ENCODE measurements at regions not wholly inside any gene's neighbourhood (a gene's known extent, or its start where the extent isn't known, plus 50 kb on each side); places are given as distances from the start of the nearest gene placed in this dataset.

DNA sequence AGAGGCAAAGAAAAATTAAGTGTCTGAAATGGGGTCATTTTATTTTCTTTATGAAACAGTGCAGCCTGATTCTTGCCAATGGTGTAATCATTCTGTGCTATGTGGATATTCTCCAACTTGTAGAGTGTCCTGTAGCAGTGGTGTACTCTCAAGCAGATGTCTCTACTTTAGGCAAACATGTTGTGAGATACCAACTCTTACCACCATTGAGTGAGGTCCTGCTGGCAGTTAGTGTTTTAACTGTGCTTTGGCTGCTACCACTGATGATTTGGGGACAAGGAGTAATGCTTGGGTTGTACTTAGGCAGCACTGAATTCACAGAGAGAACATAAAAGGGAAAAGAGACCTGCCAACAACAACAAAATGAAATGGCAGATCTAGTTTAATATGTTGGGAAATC, 122.5 kb downstream of the APIP start:
- Histone ChIP-seq H3K4me3 (ENCODE audit: low read depth, low read length) (no peak overlapping the region), H3K36me3 (replicated peaks) (no peaks in the 10 kb centered on the region), H3K27ac (no peak overlapping the region), H3K27me3 (replicated peaks) (no peaks in the 10 kb centered on the region)
- in situ Hi-C loops (cut with HindIII; ENCODE audit: low pct_ligation_motif_present, low sequenced_read_pairs) = no loop called here
- DNase-seq = no peak
- TF ChIP-seq, protein P1, sequence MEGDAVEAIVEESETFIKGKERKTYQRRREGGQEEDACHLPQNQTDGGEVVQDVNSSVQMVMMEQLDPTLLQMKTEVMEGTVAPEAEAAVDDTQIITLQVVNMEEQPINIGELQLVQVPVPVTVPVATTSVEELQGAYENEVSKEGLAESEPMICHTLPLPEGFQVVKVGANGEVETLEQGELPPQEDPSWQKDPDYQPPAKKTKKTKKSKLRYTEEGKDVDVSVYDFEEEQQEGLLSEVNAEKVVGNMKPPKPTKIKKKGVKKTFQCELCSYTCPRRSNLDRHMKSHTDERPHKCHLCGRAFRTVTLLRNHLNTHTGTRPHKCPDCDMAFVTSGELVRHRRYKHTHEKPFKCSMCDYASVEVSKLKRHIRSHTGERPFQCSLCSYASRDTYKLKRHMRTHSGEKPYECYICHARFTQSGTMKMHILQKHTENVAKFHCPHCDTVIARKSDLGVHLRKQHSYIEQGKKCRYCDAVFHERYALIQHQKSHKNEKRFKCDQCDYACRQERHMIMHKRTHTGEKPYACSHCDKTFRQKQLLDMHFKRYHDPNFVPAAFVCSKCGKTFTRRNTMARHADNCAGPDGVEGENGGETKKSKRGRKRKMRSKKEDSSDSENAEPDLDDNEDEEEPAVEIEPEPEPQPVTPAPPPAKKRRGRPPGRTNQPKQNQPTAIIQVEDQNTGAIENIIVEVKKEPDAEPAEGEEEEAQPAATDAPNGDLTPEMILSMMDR (IDR thresholded peaks at IDR 0.05; ENCODE audit: low read depth, low read length, missing control alignments) = no peak

DNA sequence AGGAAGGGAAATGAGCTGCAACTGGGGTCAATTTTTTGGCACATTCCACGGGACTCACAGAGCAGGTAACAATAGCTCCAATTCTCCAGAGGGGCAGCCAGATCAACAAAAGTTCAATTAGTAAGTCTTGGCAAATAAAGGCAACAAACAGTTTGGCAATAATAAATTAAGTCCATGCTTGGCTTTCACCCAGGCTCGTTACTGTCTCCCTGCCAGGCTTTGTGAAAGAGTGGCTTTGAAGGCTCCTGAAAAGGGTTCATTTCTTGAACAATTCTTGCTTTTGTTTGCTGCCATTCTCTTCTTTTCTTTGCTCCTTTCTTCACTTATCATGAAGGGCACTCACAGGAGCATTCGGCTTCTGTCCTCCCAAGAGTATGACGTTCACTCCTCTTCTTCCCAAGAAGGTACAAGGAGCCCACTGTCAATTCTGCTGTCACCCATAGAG, 123.3 kb downstream of the APIP start:
- no peak for DNase-seq
- TF ChIP-seq, protein P1 (IDR thresholded peaks at IDR 0.05; ENCODE audit: low read depth, low read length, missing control alignments) = no peak
- Histone ChIP-seq H3K36me3 (replicated peaks) (no peaks in the 10 kb centered on the region), H3K27me3 (replicated peaks) (no peaks in the 10 kb centered on the region), H3K4me3 (ENCODE audit: low read depth, low read length) (no peak overlapping the region), H3K27ac (no peak overlapping the region)
- in situ Hi-C loops (cut with HindIII; ENCODE audit: low pct_ligation_motif_present, low sequenced_read_pairs) = no loop called here

DNA sequence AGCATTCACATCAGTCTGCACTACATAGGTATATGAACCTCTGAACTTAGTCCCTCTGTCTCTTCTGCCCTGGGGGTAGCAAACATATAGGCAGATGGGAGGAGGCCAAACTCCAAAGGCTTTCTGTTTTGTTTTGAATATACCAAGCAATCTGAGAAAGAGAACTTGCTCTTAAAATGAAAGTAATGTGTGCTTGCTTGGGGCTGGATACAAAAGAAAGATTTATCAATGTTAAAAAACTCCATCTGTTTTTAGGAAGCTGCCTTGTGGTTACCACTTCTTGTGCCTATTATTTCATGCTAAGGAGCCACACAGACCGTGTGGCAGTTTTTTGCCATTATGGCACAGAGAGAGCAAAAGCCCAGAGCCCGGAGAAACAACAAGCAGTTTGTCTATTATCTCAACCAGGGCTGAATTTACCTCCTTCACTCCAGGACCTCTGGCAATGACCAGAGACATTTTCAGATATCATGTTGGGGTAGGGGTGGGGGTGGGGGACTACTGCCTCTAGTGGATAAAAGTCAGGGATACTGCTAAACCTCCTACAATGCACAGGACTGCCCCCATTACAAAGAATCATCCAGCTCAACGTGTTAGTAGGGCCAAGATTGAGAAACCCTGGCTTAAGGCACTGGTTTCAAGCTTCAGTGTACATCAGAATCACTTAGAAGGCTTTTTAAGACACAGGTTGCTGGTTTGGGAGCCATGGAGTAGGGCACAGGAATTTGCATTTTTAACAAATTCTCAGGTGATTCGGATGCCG, 124.2 kb downstream of the APIP start:
- Histone ChIP-seq H3K27me3 (replicated peaks) (no peaks in the 10 kb centered on the region), H3K27ac (no peak overlapping the region), H3K36me3 (replicated peaks) (no peaks in the 10 kb centered on the region), H3K4me3 (ENCODE audit: low read depth, low read length) (no peak overlapping the region)
- no peak for DNase-seq
- TF ChIP-seq, protein P1 (IDR thresholded peaks at IDR 0.05; ENCODE audit: low read depth, low read length, missing control alignments) = peak; percentile 5
- in situ Hi-C loops (cut with HindIII; ENCODE audit: low pct_ligation_motif_present, low sequenced_read_pairs) = no loop called here

DNA sequence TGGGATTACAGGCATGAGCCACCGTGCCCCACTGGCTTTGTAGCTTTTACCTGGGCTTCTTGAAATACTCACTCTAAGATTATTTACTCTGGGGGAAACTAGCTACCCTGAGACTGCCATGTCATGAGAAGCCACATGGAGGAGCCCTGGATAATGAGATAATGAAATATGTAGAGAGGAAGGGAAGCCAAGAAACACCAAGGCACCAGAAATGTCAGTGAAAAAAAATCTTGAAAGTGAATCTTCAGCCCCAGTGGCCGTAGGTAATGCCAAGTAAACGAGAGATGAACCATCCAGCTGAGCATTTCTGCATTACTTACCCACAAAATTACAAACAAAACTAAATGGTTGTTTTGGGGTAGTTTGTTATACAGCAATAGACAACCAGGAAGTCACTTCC, 125.6 kb downstream of the APIP start:
- in situ Hi-C loops (cut with HindIII; ENCODE audit: low pct_ligation_motif_present, low sequenced_read_pairs) = no loop called here

DNA sequence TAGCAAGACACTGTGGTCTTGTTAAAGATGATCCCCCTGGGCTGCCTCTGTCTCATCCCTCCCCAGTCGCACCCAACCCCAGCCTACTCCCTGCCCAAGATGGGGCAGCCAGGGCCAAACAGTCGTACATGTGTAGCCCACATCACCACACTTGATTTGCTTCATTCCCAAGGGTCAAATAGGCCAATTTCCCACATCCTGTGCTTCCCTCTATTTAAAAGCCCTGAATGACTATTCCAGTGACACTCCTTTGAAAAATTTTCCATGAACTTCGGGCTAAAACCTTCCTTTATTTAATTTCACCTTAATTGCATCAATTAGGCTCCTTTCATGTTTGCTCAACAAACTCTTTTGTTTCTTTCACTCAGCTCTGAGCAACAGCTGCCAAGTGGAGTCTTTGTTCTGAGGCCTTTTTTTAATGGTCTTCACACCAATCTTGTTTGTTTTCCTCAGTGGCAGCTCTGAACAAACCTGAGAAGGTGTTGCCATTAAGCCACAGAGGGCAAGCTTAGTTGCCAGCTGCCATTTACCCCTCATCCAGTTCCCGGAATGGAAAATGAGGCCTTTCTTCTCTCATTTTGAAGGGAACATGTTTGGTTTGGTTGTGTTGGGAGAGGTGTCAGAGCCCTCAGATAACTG, 126.9 kb downstream of the APIP start:
- Histone ChIP-seq H3K27me3 (replicated peaks) (no peaks in the 10 kb centered on the region), H3K4me3 (ENCODE audit: low read depth, low read length) (no peak overlapping the region), H3K36me3 (replicated peaks) (no peaks in the 10 kb centered on the region), H3K27ac (no peak overlapping the region)
- no peak for DNase-seq
- TF ChIP-seq, protein P1 (IDR thresholded peaks at IDR 0.05; ENCODE audit: low read depth, low read length, missing control alignments) = no peak
- in situ Hi-C loops (cut with HindIII; ENCODE audit: low pct_ligation_motif_present, low sequenced_read_pairs) = no loop called here

More for the DNA sequence above, 125.6 kb downstream of the APIP start:
- Histone ChIP-seq H3K36me3 (replicated peaks) (no peaks in the 10 kb centered on the region), H3K4me3 (ENCODE audit: low read depth, low read length) (no peak overlapping the region), H3K27me3 (replicated peaks) (no peaks in the 10 kb centered on the region), H3K27ac (no peak overlapping the region)
- DNase-seq = no peak
- TF ChIP-seq, protein P1 (IDR thresholded peaks at IDR 0.05; ENCODE audit: low read depth, low read length, missing control alignments) = peak; percentile 30

All from brain microvascular endothelial cell (primary cell).